ENCODE measurements at regions not wholly inside any gene's neighbourhood (a gene's known extent, or its start where the extent isn't known, plus 50 kb on each side); places are given as distances from the start of the nearest gene placed in this dataset.

GRCh38 chr16:11437069-11437468, 91.8 kb downstream of the RMI2 start:
- peaks cover 5% of the 10 kb centered on the region; the same call in 2 of the 3 replicates for H3K9me3 ChIP-seq (replicated peaks; ENCODE audit: control insufficient read depth, insufficient read depth, low read length)
- no TSS peak for BruUV-seq (replicated peaks)
- in situ Hi-C loops (cut with MboI), result no loop called here
- no peak overlapping the region for H3K9ac ChIP-seq (ENCODE audit: control insufficient read depth, insufficient read depth, low read length)
- ChIA-PET SMC1A (ENCODE audit: uncharacterized antibody, unreplicated experiment) (interaction anchor here (0.8 to 2.7 kb wide), 4 partner anchors 11 to 29 kb away, joined by 3 to 8 read pairs (median 6); no protein-coding TSS in a partner anchor), RAD21 (ENCODE audit: unreplicated experiment) (no interaction called here), CTCF (interaction anchor here (0.9 to 1.1 kb wide), 3 partner anchors 31 to 203 kb away, joined by 3 to 4 read pairs (median 3); no protein-coding TSS in a partner anchor), POLR2A (no interaction called here)
- WGBS (ENCODE audit: insufficient coverage, insufficient replicate concordance, low lambda C conversion rate, missing lambda C conversion rate), result 65% methylated on average over 5 of the region's 5 CpGs
- intact Hi-C loops (cut with micrococcal nuclease; ENCODE audit: unreplicated experiment), result no loop called here
- H3K36me3 ChIP-seq (ENCODE audit: control insufficient read depth in 2 of 2, insufficient read depth in 2 of 2, low read length in 1 of 2), result no peaks in the 10 kb centered on the region
- no peaks in the 10 kb centered on the region for H3K79me2 ChIP-seq (ENCODE audit: control insufficient read depth, insufficient read depth, low read length)
- no peak for FAIRE-seq
- DNase-seq (ENCODE audit: low read depth, low spot score), result no peak
- no peaks in the 10 kb centered on the region for H4K20me1 ChIP-seq (ENCODE audit: control insufficient read depth, insufficient read depth)
- H3K4me1 ChIP-seq (ENCODE audit: control insufficient read depth, insufficient read depth, low read length), result no peaks in the 10 kb centered on the region
- no peaks in the 10 kb centered on the region for H3K27me3 ChIP-seq (replicated peaks in 1 of 2; ENCODE audit: control insufficient read depth in 2 of 2, insufficient read depth in 2 of 2, low read length in 1 of 2)
- no peak overlapping the region for H2AFZ ChIP-seq (ENCODE audit: control insufficient read depth, low read depth, low read length)
- no peak overlapping the region for H3K27ac ChIP-seq (ENCODE audit: control insufficient read depth, insufficient read depth)
- H3K4me2 ChIP-seq (ENCODE audit: control insufficient read depth, insufficient read depth), result no peak overlapping the region
- no peak for ATAC-seq
- no peak overlapping the region for H3K4me3 ChIP-seq
- no peak for TF ChIP-seq CBX3 (IDR thresholded peaks at IDR 0.05; ENCODE audit: borderline replicate concordance, low read depth)
- TF ChIP-seq ETV6 (conservative IDR thresholded peaks at IDR 0.05 in 1 of 2, IDR thresholded peaks at IDR 0.05 in 1 of 2; ENCODE audit: borderline replicate concordance in 1 of 2, low read depth in 1 of 2), result no peak
- no peak for TF ChIP-seq SIX5 (IDR thresholded peaks at IDR 0.05; ENCODE audit: low read depth, low read length, severe bottlenecking)
- TF ChIP-seq CHD2 (IDR thresholded peaks at IDR 0.05; ENCODE audit: borderline replicate concordance, low read depth, low read length), result no peak
- no peak for TF ChIP-seq SPI1 (IDR thresholded peaks at IDR 0.05; ENCODE audit: borderline replicate concordance, insufficient read depth, low read depth, low read length)
- TF ChIP-seq RELB (IDR thresholded peaks at IDR 0.05; ENCODE audit: low read depth), result no peak
- TF ChIP-seq TCF12 (IDR thresholded peaks at IDR 0.05; ENCODE audit: low read depth, low read length), result no peak
- TF ChIP-seq CUX1 (IDR thresholded peaks at IDR 0.05; ENCODE audit: insufficient replicate concordance, low read depth, low read length), result no peak
- TF ChIP-seq, protein P1, sequence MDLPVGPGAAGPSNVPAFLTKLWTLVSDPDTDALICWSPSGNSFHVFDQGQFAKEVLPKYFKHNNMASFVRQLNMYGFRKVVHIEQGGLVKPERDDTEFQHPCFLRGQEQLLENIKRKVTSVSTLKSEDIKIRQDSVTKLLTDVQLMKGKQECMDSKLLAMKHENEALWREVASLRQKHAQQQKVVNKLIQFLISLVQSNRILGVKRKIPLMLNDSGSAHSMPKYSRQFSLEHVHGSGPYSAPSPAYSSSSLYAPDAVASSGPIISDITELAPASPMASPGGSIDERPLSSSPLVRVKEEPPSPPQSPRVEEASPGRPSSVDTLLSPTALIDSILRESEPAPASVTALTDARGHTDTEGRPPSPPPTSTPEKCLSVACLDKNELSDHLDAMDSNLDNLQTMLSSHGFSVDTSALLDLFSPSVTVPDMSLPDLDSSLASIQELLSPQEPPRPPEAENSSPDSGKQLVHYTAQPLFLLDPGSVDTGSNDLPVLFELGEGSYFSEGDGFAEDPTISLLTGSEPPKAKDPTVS (IDR thresholded peaks at IDR 0.05; ENCODE audit: low read depth, low read length), result no peak
- no peak for TF ChIP-seq HDAC6 (IDR thresholded peaks at IDR 0.05; ENCODE audit: unreplicated experiment)
- no peak for TF ChIP-seq ZNF592 (IDR thresholded peaks at IDR 0.05)

Measured in GM12878 (cell line).